ENCODE measurements at regions not wholly inside any gene's neighbourhood (a gene's known extent, or its start where the extent isn't known, plus 50 kb on each side); places are given as distances from the start of the nearest gene placed in this dataset.

GRCh38 chr4:106583567-106583966, 215.0 kb upstream of the GIMD1 start:
- Histone ChIP-seq H3K36me3 (ENCODE audit: control insufficient read depth in 2 of 2, insufficient read depth in 1 of 2, low read length in 2 of 2) (no peaks in the 10 kb centered on the region), H3K27ac (ENCODE audit: extremely low read depth, low read depth, low read length) (no peak overlapping the region), H3K4me3 (ENCODE audit: low read depth, low read length) (no peak overlapping the region), H3K4me1 (ENCODE audit: control insufficient read depth, insufficient read depth, low read length) (no peaks in the 10 kb centered on the region), H3K9me3 (ENCODE audit: control insufficient read depth, insufficient read depth, low read depth, low read length) (no peaks in the 10 kb centered on the region)
- ChIA-PET POLR2A (no interaction called here), CTCF (no interaction called here)
- TF ChIP-seq OSR2 (tag by site-specific recombination; IDR thresholded peaks at IDR 0.05) (peak; percentile 49; the same call in 1 of the 2 replicates), ZNF221 (tag by site-specific recombination; IDR thresholded peaks at IDR 0.05; ENCODE audit: borderline replicate concordance) (no peak), ZNF449 (tag by site-specific recombination; IDR thresholded peaks at IDR 0.05) (0 out of 2 replicates have a peak, but pooled peaks have one; percentile 21), HIC1 (tag by site-specific recombination; IDR thresholded peaks at IDR 0.05) (0 out of 2 replicates have a peak, but pooled peaks have one; percentile 32), ZNF664 (tag by site-specific recombination; IDR thresholded peaks at IDR 0.05) (peak; percentile 84)

- no peak for TF ChIP-seq SETDB1 (IDR thresholded peaks at IDR 0.05; ENCODE audit: insufficient read length, low read length)
- TF ChIP-seq ZNF785 (tag by site-specific recombination; IDR thresholded peaks at IDR 0.05) = no peak
- no peak for TF ChIP-seq ZNF140 (tag by site-specific recombination; IDR thresholded peaks at IDR 0.05)
- no peak for TF ChIP-seq ZNF146 (tag by site-specific recombination; IDR thresholded peaks at IDR 0.05)
- TF ChIP-seq INSM2 (tag by site-specific recombination; IDR thresholded peaks at IDR 0.05) = no peak
- TF ChIP-seq ZSCAN23 (tag by site-specific recombination; IDR thresholded peaks at IDR 0.05) = no peak
- no peak for TF ChIP-seq ATF2 (tag by site-specific recombination; IDR thresholded peaks at IDR 0.05; ENCODE audit: low read depth)
- TF ChIP-seq ZNF350 (tag by site-specific recombination; IDR thresholded peaks at IDR 0.05) = no peak
- no peak for TF ChIP-seq ELK4 (IDR thresholded peaks at IDR 0.05; ENCODE audit: borderline replicate concordance, low read depth, low read length)
- no peak for TF ChIP-seq ZNF324 (tag by site-specific recombination; IDR thresholded peaks at IDR 0.05)
- TF ChIP-seq ZNF2 (tag by site-specific recombination; IDR thresholded peaks at IDR 0.05) = no peak
- TF ChIP-seq ZSCAN30 (tag by site-specific recombination; IDR thresholded peaks at IDR 0.05) = no peak
- ChIA-PET POLR2A (no interaction called here), CTCF (no interaction called here)
These were observed 214.5 kb upstream of the GIMD1 start for GRCh38 chr4:106583108-106583507.

More at GRCh38 chr4:106583108-106583507, 214.5 kb upstream of the GIMD1 start:
- Histone ChIP-seq H3K36me3 (ENCODE audit: control insufficient read depth in 2 of 2, insufficient read depth in 1 of 2, low read length in 2 of 2) (no peaks in the 10 kb centered on the region), H3K9me3 (ENCODE audit: control insufficient read depth, insufficient read depth, low read depth, low read length) (no peaks in the 10 kb centered on the region), H3K27ac (ENCODE audit: extremely low read depth, low read depth, low read length) (no peak overlapping the region), H3K4me1 (ENCODE audit: control insufficient read depth, insufficient read depth, low read length) (no peaks in the 10 kb centered on the region), H3K4me3 (ENCODE audit: low read depth, low read length) (no peak overlapping the region)
